Activated CD4-positive, alpha-beta T cell treated with anti-CD3 and anti-CD28 coated beads, Interleukin-2, amount 50 U/mL, for 16 hours (primary cell): ENCODE measurements at regions not wholly inside any gene's neighbourhood (a gene's known extent, or its start where the extent isn't known, plus 50 kb on each side); places are given as distances from the start of the nearest gene placed in this dataset.
"Not testable (repeated sequence)": the region's sequence is repeated elsewhere in the genome, so short reads cannot be mapped to it uniquely, and the experiment has no call there.

Experiments used
- DNase-seq: peaks from one replicate; pipeline ENCODE4 v3.0.0-alpha.2; 2020

GRCh38 chr7:146057958-146058357 is 58.6 kb upstream of the CNTNAP2 start:
- DNase-seq = no peak

DNA sequence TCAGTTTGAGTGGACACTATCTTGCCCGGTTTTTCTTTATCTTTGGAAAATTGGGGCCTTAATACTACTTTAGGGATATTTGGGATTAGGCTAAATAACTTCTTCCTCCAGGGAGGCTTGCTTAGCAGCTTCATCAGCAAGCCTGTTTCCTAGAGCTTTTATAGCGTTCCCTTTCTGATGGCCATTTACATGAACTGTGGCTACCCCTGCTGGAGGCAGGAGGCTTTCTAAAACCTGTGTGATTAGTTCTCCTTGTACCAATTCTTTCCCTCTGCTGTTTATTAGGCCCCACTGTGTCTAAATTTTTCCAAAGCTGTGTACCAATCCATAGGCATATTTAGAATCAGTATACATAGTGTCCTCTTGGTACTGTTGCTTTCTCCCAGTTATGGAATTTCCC is 61.7 kb upstream of the CNTNAP2 start:
- no peak for DNase-seq

DNA sequence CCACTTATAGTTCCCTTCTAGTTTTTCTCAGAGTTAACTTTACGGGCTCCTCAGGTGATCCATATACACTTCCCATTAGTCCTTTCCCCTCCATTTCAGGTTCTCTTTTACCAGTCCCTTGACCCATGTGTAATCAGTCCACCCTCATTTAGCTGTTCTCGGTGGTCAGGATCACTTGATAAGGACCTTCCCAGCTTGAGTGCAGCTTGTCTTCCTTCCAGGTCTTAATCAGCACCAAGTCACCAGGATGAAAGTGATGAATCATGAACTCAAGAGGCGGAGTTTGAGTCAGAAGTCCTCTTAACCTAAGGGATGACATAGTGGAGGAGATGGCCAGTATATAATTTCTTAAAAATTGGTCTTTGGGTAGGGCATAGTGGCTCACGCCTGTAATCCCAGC is 63.1 kb upstream of the CNTNAP2 start:
- DNase-seq = no peak

DNA sequence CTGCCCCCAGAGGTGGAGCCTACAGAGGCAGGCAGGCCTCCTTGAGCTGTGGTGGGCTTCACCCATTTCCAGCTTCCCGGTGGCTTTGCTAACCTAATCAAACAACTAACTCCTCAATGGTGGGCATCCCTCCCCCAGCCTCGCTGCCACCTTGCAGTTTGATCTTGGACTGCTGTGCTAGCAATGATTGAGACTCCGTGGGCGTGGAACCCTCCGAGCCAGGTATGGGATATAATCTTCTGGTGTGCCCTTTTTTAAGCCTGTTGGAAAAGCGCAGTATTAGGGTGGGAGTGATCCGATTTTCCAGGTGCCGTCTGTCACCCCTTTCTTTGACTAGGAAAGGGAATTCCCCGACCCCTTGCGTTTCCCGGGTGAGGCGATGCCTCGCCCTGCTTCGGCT is 73.3 kb upstream of the CNTNAP2 start:
- DNase-seq = not testable (repeated sequence)

DNA sequence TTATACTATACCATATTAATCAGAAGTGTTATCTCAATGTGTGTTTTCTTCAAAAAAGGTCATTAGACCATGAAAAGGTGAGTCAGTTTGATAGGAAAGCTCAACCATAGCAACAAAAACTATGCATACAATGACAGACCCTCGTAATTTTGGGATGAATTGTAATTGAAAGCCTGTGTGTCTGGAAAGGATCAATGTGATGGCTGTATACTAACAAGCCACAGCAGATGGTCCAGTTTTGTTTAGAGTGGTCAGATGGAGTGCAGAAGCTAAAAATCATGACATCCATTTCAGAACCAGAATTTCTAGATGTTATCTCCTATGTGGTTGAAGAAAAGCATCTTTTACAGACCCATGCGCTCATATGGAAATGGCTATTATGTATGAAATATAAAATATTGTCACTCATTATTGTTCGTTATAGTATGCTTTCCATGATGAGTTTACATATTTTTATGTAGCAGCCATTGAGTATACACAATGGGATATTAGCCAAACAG is 88.3 kb upstream of the CNTNAP2 start:
- no peak for DNase-seq

GRCh38 chr7:146027243-146027642 is 89.4 kb upstream of the CNTNAP2 start:
- no peak for DNase-seq

- no peak for DNase-seq
Observed at GRCh38 chr7:146022776-146023175, 93.8 kb upstream of the CNTNAP2 start.

DNA sequence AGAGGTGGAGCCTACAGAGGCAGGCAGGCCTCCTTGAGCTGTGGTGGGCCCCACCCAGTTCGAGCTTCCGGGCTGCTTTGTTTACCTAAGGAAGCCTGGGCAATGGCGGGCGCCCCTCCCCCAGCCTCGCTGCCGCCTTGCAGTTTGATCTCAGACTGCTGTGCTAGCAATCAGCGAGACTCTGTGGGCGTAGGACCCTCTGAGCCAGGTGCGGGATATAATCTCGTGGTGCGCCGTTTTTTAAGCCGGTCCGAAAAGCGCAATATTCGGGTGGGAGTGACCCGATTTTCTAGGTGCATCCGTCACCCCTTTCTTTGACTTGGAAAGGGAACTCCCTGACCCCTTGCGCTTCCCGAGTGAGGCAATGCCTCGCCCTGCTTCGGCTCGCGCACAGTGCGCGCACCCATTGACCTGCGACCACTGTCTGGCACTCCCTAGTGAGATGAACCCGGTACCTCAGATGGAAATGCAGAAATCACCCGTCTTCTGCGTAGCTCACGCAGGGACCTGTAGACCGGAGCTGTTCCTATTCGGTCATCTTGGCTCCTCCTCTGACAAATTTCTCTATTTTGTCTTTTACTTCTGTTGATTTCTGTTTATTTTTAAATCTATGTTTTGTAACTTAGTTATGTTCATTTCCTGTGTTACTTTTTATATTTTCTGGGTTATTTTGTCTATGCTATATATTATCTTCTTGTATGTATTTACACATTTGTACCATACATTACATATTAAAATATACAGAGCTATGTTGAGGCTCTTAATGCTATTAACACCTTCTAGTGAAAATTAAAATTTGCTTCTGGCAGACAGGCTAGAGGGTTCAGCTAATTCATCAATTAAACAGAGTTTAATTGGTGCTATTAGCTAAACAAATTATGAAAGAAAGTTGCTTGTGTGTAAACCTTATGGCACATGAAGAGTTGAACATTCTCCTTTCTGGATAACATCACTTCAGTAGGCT is 97.3 kb upstream of the CNTNAP2 start:
- DNase-seq = not testable (repeated sequence)

DNA sequence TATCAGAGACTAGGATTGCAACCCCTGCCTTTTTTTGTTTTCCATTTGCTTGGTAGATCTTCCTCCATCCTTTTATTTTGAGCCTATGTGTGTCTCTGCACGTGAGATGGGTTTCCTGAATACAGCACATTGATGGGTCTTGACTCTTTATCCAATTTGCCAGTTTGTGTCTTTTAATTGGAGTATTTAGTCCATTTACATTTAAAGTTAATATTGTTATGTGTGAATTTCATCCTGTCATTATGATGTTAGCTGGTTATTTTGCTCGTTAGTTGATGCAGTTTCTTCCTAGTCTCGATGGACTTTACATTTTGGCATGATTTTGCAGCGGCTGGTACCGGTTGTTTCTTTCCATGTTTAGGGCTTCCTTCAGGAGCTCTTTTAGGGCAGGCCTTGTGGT is 99.2 kb upstream of the CNTNAP2 start:
- not testable (repeated sequence) for DNase-seq

- DNase-seq = not testable (repeated sequence)
Observed at GRCh38 chr7:146014154-146014553, 102.4 kb upstream of the CNTNAP2 start.

GRCh38 chr7:146008293-146008692 is 108.3 kb upstream of the CNTNAP2 start:
- no peak for DNase-seq

GRCh38 chr7:146004805-146005204 is 111.8 kb upstream of the CNTNAP2 start:
- no peak for DNase-seq

- peak; percentile 0 for DNase-seq
Observed at GRCh38 chr7:146002431-146003078, 114.0 kb upstream of the CNTNAP2 start.

- no peak for DNase-seq
Observed at GRCh38 chr7:146002008-146002407, 114.6 kb upstream of the CNTNAP2 start.

- no peak for DNase-seq
Observed at GRCh38 chr7:146000882-146001281, 115.7 kb upstream of the CNTNAP2 start.

DNA sequence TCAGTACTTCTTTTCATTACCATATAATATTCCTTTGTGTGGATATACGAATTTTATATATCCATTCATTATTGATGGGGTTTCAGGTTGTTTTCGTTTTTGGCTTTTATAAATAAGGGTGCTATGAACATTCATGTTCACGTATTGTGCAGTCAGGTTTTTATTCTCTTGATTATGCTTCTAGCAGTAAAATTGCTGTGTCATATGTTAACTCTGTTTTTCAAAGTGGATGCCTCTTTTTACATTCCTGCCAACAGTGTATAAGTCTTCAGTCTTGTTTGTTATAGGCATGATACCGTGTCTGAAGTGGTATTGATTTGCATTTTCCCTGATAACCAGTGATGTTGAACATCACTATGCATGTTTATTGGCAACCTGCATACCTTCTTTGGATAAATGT is 127.1 kb upstream of the CNTNAP2 start:
- DNase-seq = no peak

DNA sequence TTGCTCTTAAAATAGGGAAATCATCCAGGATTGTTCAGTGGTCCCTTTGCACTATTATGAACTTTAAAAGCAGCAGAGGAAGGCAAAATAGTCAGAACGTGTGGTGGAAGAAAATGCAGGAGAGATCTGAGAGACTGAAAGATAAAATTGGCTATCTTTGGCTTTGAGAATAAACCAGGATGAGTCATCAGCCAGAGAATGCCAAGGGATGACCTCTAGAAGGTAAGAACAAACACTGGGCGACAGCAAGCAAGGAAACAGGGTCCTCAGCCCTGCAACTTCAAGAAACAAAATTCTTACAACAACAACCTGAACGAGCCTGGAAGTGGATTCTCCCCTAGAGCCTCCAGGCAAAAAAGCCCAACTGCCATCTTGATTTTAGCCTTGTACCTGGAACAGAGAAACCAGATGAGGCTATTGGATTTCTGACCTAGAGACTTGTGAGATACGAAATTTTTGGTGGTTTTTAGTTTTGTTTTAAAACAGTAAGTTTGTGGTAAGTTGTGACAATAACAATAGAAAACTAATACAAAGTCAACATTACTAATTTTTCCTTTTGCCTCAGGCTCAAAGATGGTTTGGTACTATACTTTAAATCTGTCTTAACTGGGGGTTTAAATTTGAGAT is 130.2 kb upstream of the CNTNAP2 start:
- no peak for DNase-seq

DNA sequence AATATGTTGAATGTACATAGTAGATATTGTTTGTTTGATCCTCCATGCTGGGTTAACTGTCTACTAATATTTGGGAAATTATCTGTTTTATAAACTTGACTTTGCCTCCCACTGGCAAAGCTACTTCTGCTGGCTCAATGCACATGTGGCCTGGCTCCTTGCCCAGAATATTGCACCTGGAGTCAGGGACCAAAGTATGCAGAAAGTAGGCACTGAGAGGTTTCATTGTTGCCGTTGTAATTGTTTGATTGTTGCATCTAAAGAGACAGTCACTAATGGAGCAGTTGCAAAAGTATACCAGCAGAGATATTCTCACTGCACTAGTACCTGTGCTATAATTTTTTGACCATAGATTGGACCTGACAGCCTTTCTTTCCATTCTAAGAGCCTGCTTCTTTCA is 137.8 kb upstream of the CNTNAP2 start:
- no peak for DNase-seq

- no peak for DNase-seq
Observed at GRCh38 chr7:145959981-145960380, 156.6 kb upstream of the CNTNAP2 start.

DNA sequence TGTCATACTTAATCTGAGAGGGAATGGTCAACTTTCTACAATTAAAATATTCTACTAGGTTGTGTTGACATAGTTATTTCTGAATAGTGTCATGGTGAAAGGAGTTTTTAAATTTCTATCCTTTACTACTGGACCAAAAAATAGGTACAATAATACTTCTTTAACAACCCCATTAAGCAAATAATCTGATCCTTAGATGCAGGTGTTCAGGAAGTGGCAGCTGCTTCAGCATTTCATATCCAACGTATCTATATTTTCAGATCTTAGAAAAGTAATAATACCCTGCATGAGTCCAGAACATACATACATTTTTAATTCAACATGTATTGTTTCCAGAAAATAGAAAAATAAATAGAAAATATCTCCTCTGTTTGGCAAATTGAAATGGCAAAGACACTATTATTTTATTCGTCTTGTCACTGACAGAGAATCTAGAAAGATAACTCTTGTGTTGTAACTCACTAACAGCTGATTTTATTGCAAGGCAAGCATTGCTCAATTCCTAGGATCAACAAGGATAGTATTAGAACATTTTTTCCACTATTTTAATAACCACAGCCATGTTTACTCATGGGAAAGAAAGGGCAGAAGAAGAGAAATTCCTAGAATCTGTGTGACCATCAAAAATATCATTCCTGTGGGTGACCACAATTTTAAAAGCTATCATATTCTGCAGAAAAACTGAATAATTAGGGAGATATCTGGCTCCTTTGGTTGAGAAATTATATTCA is 159.3 kb upstream of the CNTNAP2 start:
- no peak for DNase-seq

GRCh38 chr7:145951566-145951965 is 165.0 kb upstream of the CNTNAP2 start:
- DNase-seq = no peak

- no peak for DNase-seq
Observed at GRCh38 chr7:145928937-145929336, 187.7 kb upstream of the CNTNAP2 start.

GRCh38 chr7:145919712-145920111 is 196.9 kb upstream of the CNTNAP2 start:
- DNase-seq = no peak
